ENCODE measurements at regions not wholly inside any gene's neighbourhood (a gene's known extent, or its start where the extent isn't known, plus 50 kb on each side); places are given as distances from the start of the nearest gene placed in this dataset.

- H3K4me3 ChIP-seq (ENCODE audit: low read length) = no peak overlapping the region
- no peaks in the 10 kb centered on the region for H3K4me1 ChIP-seq (ENCODE audit: low read length)
- no peak for TF ChIP-seq CTCF (IDR thresholded peaks at IDR 0.05; ENCODE audit: low read depth, low read length)
- no peak for TF ChIP-seq EZH2phosphoT487 (IDR thresholded peaks at IDR 0.05; ENCODE audit: low read depth)
- H3K9me3 ChIP-seq (ENCODE audit: insufficient read depth, low read length) = 0 out of 2 replicates have a peak, but pooled peaks cover 3% of the 10 kb centered on the region
- H4K20me1 ChIP-seq (ENCODE audit: insufficient read depth, low read length) = no peaks in the 10 kb centered on the region
- H3K4me2 ChIP-seq (ENCODE audit: low read length) = no peak overlapping the region
- H3K27me3 ChIP-seq (ENCODE audit: low read depth, low read length) = no peaks in the 10 kb centered on the region
- H2AFZ ChIP-seq (ENCODE audit: low read depth, low read length) = no peak overlapping the region
- no peak overlapping the region for H3K9ac ChIP-seq (ENCODE audit: low read length)
- H3K27ac ChIP-seq (ENCODE audit: low read length) = no peak overlapping the region
- H3K36me3 ChIP-seq (replicated peaks; ENCODE audit: low read depth, low read length) = no peaks in the 10 kb centered on the region
- H3K79me2 ChIP-seq (ENCODE audit: low read length) = no peaks in the 10 kb centered on the region
Observed at GRCh38 chr7:53387515-53387914, 352.1 kb downstream of the POM121L12 start.

- no peak overlapping the region for H3K27ac ChIP-seq (ENCODE audit: low read length)
- no peak overlapping the region for H3K9ac ChIP-seq (ENCODE audit: low read length)
- no peaks in the 10 kb centered on the region for H3K9me3 ChIP-seq (ENCODE audit: insufficient read depth, low read length)
- H2AFZ ChIP-seq (ENCODE audit: low read depth, low read length) = no peak overlapping the region
- H3K4me2 ChIP-seq (ENCODE audit: low read length) = peak overlapping the region; percentile 20; the same call in 1 of the 2 replicates
- TF ChIP-seq CTCF (IDR thresholded peaks at IDR 0.05; ENCODE audit: low read depth, low read length) (no peak), EZH2phosphoT487 (IDR thresholded peaks at IDR 0.05; ENCODE audit: low read depth) (no peak)
- H3K4me3 ChIP-seq (ENCODE audit: low read length) = no peak overlapping the region
- no peaks in the 10 kb centered on the region for H3K79me2 ChIP-seq (ENCODE audit: low read length)
- no peaks in the 10 kb centered on the region for H4K20me1 ChIP-seq (ENCODE audit: insufficient read depth, low read length)
- H3K27me3 ChIP-seq (ENCODE audit: low read depth, low read length) = no peaks in the 10 kb centered on the region
- peaks cover 10% of the 10 kb centered on the region for H3K4me1 ChIP-seq (ENCODE audit: low read length)
- no peaks in the 10 kb centered on the region for H3K36me3 ChIP-seq (replicated peaks; ENCODE audit: low read depth, low read length)
Observed at GRCh38 chr7:53397911-53398310, 362.5 kb downstream of the POM121L12 start.

GRCh38 chr7:53398566-53398965, 363.1 kb downstream of the POM121L12 start:
- Histone ChIP-seq H3K79me2 (ENCODE audit: low read length) (no peaks in the 10 kb centered on the region), H3K9me3 (ENCODE audit: insufficient read depth, low read length) (no peaks in the 10 kb centered on the region), H2AFZ (ENCODE audit: low read depth, low read length) (no peak overlapping the region), H3K9ac (ENCODE audit: low read length) (no peak overlapping the region), H3K36me3 (replicated peaks; ENCODE audit: low read depth, low read length) (no peaks in the 10 kb centered on the region), H3K4me3 (ENCODE audit: low read length) (no peak overlapping the region), H3K4me2 (ENCODE audit: low read length) (peak overlapping the region; percentile 20), H3K4me1 (ENCODE audit: low read length) (peaks cover 10% of the 10 kb centered on the region), H4K20me1 (ENCODE audit: insufficient read depth, low read length) (no peaks in the 10 kb centered on the region), H3K27ac (ENCODE audit: low read length) (no peak overlapping the region), H3K27me3 (ENCODE audit: low read depth, low read length) (no peaks in the 10 kb centered on the region)
- TF ChIP-seq CTCF (IDR thresholded peaks at IDR 0.05; ENCODE audit: low read depth, low read length) = no peak
- no peak for TF ChIP-seq EZH2phosphoT487 (IDR thresholded peaks at IDR 0.05; ENCODE audit: low read depth)

GRCh38 chr7:53413021-53413420, 377.6 kb downstream of the POM121L12 start:
- no peaks in the 10 kb centered on the region for H3K79me2 ChIP-seq (ENCODE audit: low read length)
- TF ChIP-seq EZH2phosphoT487 (IDR thresholded peaks at IDR 0.05; ENCODE audit: low read depth) = no peak
- TF ChIP-seq CTCF (IDR thresholded peaks at IDR 0.05; ENCODE audit: low read depth, low read length) = no peak
- H3K9ac ChIP-seq (ENCODE audit: low read length) = no peak overlapping the region
- no peaks in the 10 kb centered on the region for H3K36me3 ChIP-seq (replicated peaks; ENCODE audit: low read depth, low read length)
- H3K27ac ChIP-seq (ENCODE audit: low read length) = no peak overlapping the region
- no peak overlapping the region for H3K4me2 ChIP-seq (ENCODE audit: low read length)
- H4K20me1 ChIP-seq (ENCODE audit: insufficient read depth, low read length) = no peaks in the 10 kb centered on the region
- H3K27me3 ChIP-seq (ENCODE audit: low read depth, low read length) = no peaks in the 10 kb centered on the region
- H3K4me1 ChIP-seq (ENCODE audit: low read length) = no peaks in the 10 kb centered on the region
- H2AFZ ChIP-seq (ENCODE audit: low read depth, low read length) = no peak overlapping the region
- no peak overlapping the region for H3K4me3 ChIP-seq (ENCODE audit: low read length)
- H3K9me3 ChIP-seq (ENCODE audit: insufficient read depth, low read length) = no peaks in the 10 kb centered on the region
